Suprapubic skin (tissue), 2 donors: ENCODE measurements at regions not wholly inside any gene's neighbourhood (a gene's known extent, or its start where the extent isn't known, plus 50 kb on each side); places are given as distances from the start of the nearest gene placed in this dataset.

Experiments used
- EP300 ChIP-seq: sonication (generic); formaldehyde crosslinking; IDR thresholded peaks from one replicate; pipeline ENCODE4 v1.6.1; 2017; ENCODE audit warnings: antibody characterized with exemption
- POLR2A ChIP-seq, 2 donors: fragments of 450-650 bp; IDR thresholded peaks; one replicate each; pipeline ENCODE4 v1.6.1; 2017; ENCODE audit warnings: antibody characterized with exemption in 2 of 2, mild to moderate bottlenecking in 2 of 2, moderate library complexity in 2 of 2

- TF ChIP-seq POLR2A (IDR thresholded peaks at IDR 0.05) (no peak), EP300 (no peak)
Observed at GRCh38 chr1:219120624-219121544, 52.8 kb upstream of the LYPLAL1 start.
